Neural progenitor cell (in vitro differentiated cells): ENCODE measurements at regions not wholly inside any gene's neighbourhood (a gene's known extent, or its start where the extent isn't known, plus 50 kb on each side); places are given as distances from the start of the nearest gene placed in this dataset.

Experiments
- EZH2phosphoT487 ChIP-seq: fragments of 200-600 bp; sonication (generic); IDR thresholded peaks from 2 replicates; pipeline ENCODE4 v1.6.1; 2017; ENCODE audit warnings: antibody characterized with exemption
- TF ChIP-seq, protein P1 (sequence below): fragments of 200-600 bp; sonication (generic); IDR thresholded peaks from 2 replicates; pipeline ENCODE4 v1.5.1; 2017; ENCODE audit warnings: antibody characterized with exemption, mild to moderate bottlenecking

DNA sequence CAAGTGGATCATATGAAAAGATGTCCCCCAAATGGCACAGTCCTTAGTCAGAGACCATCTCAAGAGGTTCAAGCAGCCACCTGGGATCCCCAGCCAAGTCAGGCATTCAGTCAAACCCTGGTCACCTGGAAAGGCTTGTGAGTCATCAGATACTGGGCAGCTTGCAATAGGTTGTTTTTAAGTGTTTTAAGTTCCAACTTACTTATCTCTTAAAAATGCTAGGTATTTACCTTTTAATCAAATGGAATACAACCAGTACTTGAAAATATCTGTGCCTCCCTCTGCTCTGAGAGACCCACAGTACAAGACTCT lies 262.2 kb downstream of the WDR11 start:
- TF ChIP-seq EZH2phosphoT487 = no peak
- TF ChIP-seq, protein P1, sequence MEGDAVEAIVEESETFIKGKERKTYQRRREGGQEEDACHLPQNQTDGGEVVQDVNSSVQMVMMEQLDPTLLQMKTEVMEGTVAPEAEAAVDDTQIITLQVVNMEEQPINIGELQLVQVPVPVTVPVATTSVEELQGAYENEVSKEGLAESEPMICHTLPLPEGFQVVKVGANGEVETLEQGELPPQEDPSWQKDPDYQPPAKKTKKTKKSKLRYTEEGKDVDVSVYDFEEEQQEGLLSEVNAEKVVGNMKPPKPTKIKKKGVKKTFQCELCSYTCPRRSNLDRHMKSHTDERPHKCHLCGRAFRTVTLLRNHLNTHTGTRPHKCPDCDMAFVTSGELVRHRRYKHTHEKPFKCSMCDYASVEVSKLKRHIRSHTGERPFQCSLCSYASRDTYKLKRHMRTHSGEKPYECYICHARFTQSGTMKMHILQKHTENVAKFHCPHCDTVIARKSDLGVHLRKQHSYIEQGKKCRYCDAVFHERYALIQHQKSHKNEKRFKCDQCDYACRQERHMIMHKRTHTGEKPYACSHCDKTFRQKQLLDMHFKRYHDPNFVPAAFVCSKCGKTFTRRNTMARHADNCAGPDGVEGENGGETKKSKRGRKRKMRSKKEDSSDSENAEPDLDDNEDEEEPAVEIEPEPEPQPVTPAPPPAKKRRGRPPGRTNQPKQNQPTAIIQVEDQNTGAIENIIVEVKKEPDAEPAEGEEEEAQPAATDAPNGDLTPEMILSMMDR = no peak
